ENCODE measurements at regions not wholly inside any gene's neighbourhood (a gene's known extent, or its start where the extent isn't known, plus 50 kb on each side); places are given as distances from the start of the nearest gene placed in this dataset.

GRCh38 chr1:60589916-60590315 lies 492.4 kb upstream of the NFIA start:
- H3K27ac ChIP-seq, result no peak overlapping the region
- no peak for TF ChIP-seq CTCF (IDR thresholded peaks at IDR 0.05)
- no peak for TF ChIP-seq ZFX (IDR thresholded peaks at IDR 0.05; ENCODE audit: borderline replicate concordance)

GRCh38 chr1:60589046-60589748 lies 493.2 kb upstream of the NFIA start:
- no peak for TF ChIP-seq CTCF (IDR thresholded peaks at IDR 0.05)
- TF ChIP-seq ZFX (IDR thresholded peaks at IDR 0.05; ENCODE audit: borderline replicate concordance), result no peak
- no peak overlapping the region for H3K27ac ChIP-seq

- no peak overlapping the region for H3K27ac ChIP-seq
- TF ChIP-seq ZFX (IDR thresholded peaks at IDR 0.05; ENCODE audit: borderline replicate concordance) (no peak), CTCF (IDR thresholded peaks at IDR 0.05) (no peak)
Measured at GRCh38 chr1:60584371-60584770, 498.0 kb upstream of the NFIA start.

DNA sequence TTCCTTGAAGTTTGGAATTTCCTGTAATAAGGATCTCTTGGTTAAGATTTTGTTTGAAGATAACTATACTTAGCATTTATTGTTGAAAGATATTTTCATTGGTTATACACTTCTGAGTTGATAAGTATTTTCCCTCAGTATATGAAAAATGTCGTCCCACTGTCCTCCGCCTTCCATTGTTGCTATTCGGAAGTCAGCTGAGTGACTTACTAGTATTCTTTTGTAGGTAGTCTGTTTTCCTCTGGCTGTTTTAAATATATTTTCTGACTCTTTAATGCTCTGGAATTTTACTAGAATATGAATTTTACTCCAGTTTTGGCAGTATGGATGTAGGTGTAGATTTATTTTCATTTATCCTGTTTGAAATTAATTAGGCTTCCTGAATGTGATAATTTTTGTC lies 498.7 kb upstream of the NFIA start:
- TF ChIP-seq CTCF (IDR thresholded peaks at IDR 0.05) (no peak), ZFX (IDR thresholded peaks at IDR 0.05; ENCODE audit: borderline replicate concordance) (no peak)
- no peak overlapping the region for H3K27ac ChIP-seq

DNA sequence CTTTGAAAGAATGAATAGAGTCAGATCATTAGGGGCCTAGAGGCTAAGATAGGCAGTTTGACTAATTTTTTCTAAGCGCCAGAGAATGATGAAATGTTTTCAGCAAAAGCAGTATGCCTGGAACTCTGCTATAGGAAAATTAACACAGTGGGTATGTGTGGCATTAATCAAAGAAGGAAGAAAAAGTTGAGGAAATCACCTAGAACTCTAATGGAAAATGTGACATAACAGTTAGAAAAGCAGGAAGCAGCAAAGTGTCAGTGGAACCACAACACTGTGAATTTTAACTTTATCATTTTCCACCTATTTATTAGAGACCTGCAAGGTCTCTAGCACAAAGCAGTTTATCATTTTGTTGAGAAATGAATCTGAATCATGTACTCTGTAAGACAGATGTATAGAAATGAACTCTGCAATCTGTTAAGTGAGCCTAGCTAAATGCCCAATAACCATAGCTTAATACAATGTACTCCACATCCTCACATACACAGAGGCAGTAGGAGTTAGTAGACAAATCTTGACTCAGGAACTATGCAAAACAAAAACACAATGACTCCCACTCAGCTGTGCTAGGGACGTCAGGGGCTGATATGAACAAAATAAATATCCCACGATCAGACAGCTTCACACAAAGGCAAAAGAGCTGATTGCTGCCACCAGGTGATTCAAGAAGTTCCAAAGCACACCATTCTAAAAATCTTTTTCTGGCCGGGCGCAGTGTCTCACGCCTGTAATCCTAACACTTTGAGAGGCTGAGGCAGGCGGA lies 500.7 kb upstream of the NFIA start:
- H3K27ac ChIP-seq, result no peak overlapping the region
- no peak for TF ChIP-seq CTCF (IDR thresholded peaks at IDR 0.05)
- TF ChIP-seq ZFX (IDR thresholded peaks at IDR 0.05; ENCODE audit: borderline replicate concordance), result no peak

DNA sequence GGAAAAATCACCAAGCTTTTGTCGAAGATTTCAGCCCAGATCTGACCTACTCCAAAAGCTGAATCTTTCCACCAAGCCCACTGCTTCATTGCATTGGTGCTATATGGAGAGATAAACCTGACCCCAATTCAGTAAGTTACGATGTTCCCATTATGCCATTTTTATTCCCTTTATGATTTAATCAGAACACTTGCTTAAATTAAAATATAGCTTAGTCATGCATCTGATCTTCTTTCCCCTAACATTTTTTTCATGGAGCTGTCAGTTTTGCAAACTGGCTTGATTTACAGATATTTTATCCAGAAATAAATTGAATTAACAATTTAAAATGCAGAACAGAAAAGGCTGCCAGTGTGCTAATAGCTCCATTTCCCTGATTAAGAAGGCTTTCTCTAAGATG lies 503.5 kb upstream of the C1orf87 start:
- TF ChIP-seq CTCF (IDR thresholded peaks at IDR 0.05), result no peak
- TF ChIP-seq ZFX (IDR thresholded peaks at IDR 0.05; ENCODE audit: borderline replicate concordance), result no peak
- H3K27ac ChIP-seq, result no peak overlapping the region

GRCh38 chr1:60575326-60575977 lies 501.9 kb upstream of the C1orf87 start:
- H3K27ac ChIP-seq, result no peak overlapping the region
- no peak for TF ChIP-seq CTCF (IDR thresholded peaks at IDR 0.05)
- no peak for TF ChIP-seq ZFX (IDR thresholded peaks at IDR 0.05; ENCODE audit: borderline replicate concordance)
